SU-DHL-6 (cell line): ENCODE measurements at regions not wholly inside any gene's neighbourhood (a gene's known extent, or its start where the extent isn't known, plus 50 kb on each side); places are given as distances from the start of the nearest gene placed in this dataset.

Experiments used
- CTCF ChIP-seq: fragments of 200-600 bp; sonication (generic); IDR thresholded peaks from one replicate; pipeline ENCODE4 v1.5.1; 2017; ENCODE audit warnings: antibody characterized with exemption, mild to moderate bottlenecking, low read length, moderate library complexity; ENCODE audit not compliant: insufficient read depth, poor library complexity, severe bottlenecking
- EZH2phosphoT487 ChIP-seq: fragments of 200-600 bp; sonication (generic), shearing (Covaris generic); conservative IDR thresholded peaks from 2 replicates; pipeline ENCODE4 v1.6.1; 2018; ENCODE audit warnings: mild to moderate bottlenecking, antibody characterized with exemption, low read length, moderate library complexity, mixed read lengths

- no peak for TF ChIP-seq EZH2phosphoT487
- TF ChIP-seq CTCF = no peak
These were observed 2387.6 kb downstream of the PCDH7 start for GRCh38 chr4:33107814-33108213.
